K562 (cell line): ENCODE measurements at regions not wholly inside any gene's neighbourhood (a gene's known extent, or its start where the extent isn't known, plus 50 kb on each side); places are given as distances from the start of the nearest gene placed in this dataset.

ENCODE experiments used
- ATAC-seq: fragments of 200-7000 bp; cut with Tn5 transposase; 3 replicates; pipeline ENCODE4 v1.9.1; 2020; ENCODE audit warnings: moderate library complexity
- BruUV-seq: library from RNA; stranded (reverse); fragments of 400-500 nt; replicated peaks from 2 replicates; lab custom pipeline; 2021; lab: Mats Ljungman, UMichigan
- CTCF ChIA-PET: fragments of 300-600 bp; formaldehyde crosslinking; extraction: SDS; loops from one replicate; lab custom pipeline; 2021; ENCODE audit warnings: low intra/inter-chr PET ratio; lab: Yijun Ruan, JAX
- POLR2A ChIA-PET: fragments of 300-600, 350-650 bp; sonication (Branson Sonifier 250); formaldehyde crosslinking; extraction: SDS; loops from one replicate; lab custom pipeline; 2021; ENCODE audit warnings: antibody characterized with exemption, inconsistent platforms; lab: Yijun Ruan, JAX
- DNase-seq, 4 experiments: peaks; one replicate each; pipeline versions ENCODE4 v3.0.0 to v3.0.0-alpha.2; 2011 to 2018; ENCODE audit warnings: low spot score in 3 of 4, mixed read lengths in 3 of 4; ENCODE audit errors: extremely low read depth in 1 of 4
- FAIRE-seq: peaks from 2 replicates; lab custom pipeline; 2011; peaks lifted over from hg19 to GRCh38; lab: Jason Lieb, UNC
- H2AFZ ChIP-seq: 2 replicates; pipeline ENCODE4 v1.6.0; 2011; ENCODE audit warnings: low read depth, low read length, control low read depth, inconsistent platforms
- H3K27ac ChIP-seq: fragments of 200-600 bp; 3 replicates; pipeline ENCODE4 v1.8.0; 2011; ENCODE audit warnings: low read depth, mild to moderate bottlenecking, control low read depth, inconsistent platforms, low read length, moderate library complexity, mixed read lengths; ENCODE audit errors: extremely low read depth
- H3K27me3 ChIP-seq, 2 experiments: fragments of 300-600 bp in 1 of 2; 2 replicates in 1 of 2; 3 replicates in 1 of 2; pipeline versions ENCODE4 v1.6.0 to v1.8.0; 2011; ENCODE audit warnings: inconsistent platforms in 2 of 2, low read length in 2 of 2, mild to moderate bottlenecking in 1 of 2, mixed read lengths in 1 of 2, moderate library complexity in 1 of 2; ENCODE audit not compliant: control insufficient read depth in 2 of 2, insufficient read depth in 2 of 2
- H3K36me3 ChIP-seq: fragments of 300-600 bp; 3 replicates; pipeline ENCODE4 v1.8.0; 2011; ENCODE audit warnings: mild to moderate bottlenecking, low read length, inconsistent platforms; ENCODE audit not compliant: control insufficient read depth, insufficient read depth
- H3K4me1 ChIP-seq, 2 experiments: fragments of 200-600 bp in 1 of 2; replicated peaks in 1 of 2; 2 replicates in 1 of 2; 3 replicates in 1 of 2; pipeline versions ENCODE4 v1.5.1 to v1.8.0; 2011; ENCODE audit warnings: inconsistent platforms in 2 of 2, low read length in 2 of 2, mild to moderate bottlenecking in 1 of 2, mixed read lengths in 1 of 2, moderate library complexity in 1 of 2; ENCODE audit not compliant: control insufficient read depth in 2 of 2, insufficient read depth in 2 of 2
- H3K4me2 ChIP-seq: 2 replicates; pipeline ENCODE4 v1.6.1; 2011; ENCODE audit warnings: low read length, control low read depth, inconsistent platforms, mixed read lengths; ENCODE audit not compliant: insufficient read depth
- H3K4me3 ChIP-seq: fragments of 200-600 bp; sonication (generic), shearing (Covaris generic); 2 replicates; pipeline ENCODE4 v1.5.1; 2016; ENCODE audit warnings: control low read depth, inconsistent platforms
- H3K79me2 ChIP-seq: fragments of 200-600 bp; 3 replicates; pipeline ENCODE4 v1.8.0; 2011; ENCODE audit warnings: low read length, inconsistent platforms; ENCODE audit not compliant: control insufficient read depth, insufficient read depth
- H3K9ac ChIP-seq, 2 experiments: 2 replicates each; pipeline versions ENCODE4 v1.6.0 to v1.6.1; 2011; ENCODE audit warnings: low read depth in 2 of 2, low read length in 2 of 2, control low read depth in 1 of 2, inconsistent platforms in 1 of 2, mild to moderate bottlenecking in 1 of 2, mixed read lengths in 1 of 2; ENCODE audit not compliant: insufficient read depth in 1 of 2
- H3K9me1 ChIP-seq: one replicate; pipeline ENCODE4 v1.6.0; 2011; ENCODE audit warnings: inconsistent platforms, mild to moderate bottlenecking, low read length, moderate library complexity; ENCODE audit not compliant: control insufficient read depth, insufficient read depth
- H3K9me3 ChIP-seq: replicated peaks from 2 replicates; pipeline ENCODE4 v1.5.1; 2011; ENCODE audit warnings: low read depth, low read length, inconsistent platforms; ENCODE audit not compliant: control insufficient read depth, insufficient read depth
- H4K20me1 ChIP-seq: replicated peaks from 2 replicates; pipeline ENCODE4 v1.6.1; 2011; ENCODE audit warnings: low read length, inconsistent platforms, mixed read lengths; ENCODE audit not compliant: control insufficient read depth, insufficient read depth
- ADNP ChIP-seq: fragments of 200-800 bp; sonication (Bioruptor generic); IDR thresholded peaks from 2 replicates; pipeline ENCODE4 v1.6.1; 2016; ENCODE audit warnings: missing genetic modification characterization, missing compliant biosample characterization
- CBX3 ChIP-seq, 2 experiments: IDR thresholded peaks; 1 replicate in 1 of 2; 2 replicates in 1 of 2; pipeline ENCODE4 v1.6.1; 2012; ENCODE audit warnings: inconsistent platforms in 2 of 2, low read length in 2 of 2, borderline replicate concordance in 1 of 2, control low read depth in 1 of 2
- CEBPZ ChIP-seq: fragments of 150-350 bp; IDR thresholded peaks from 2 replicates; pipeline ENCODE4 v1.6.1; 2014; ENCODE audit warnings: low read depth, mild to moderate bottlenecking, low read length, borderline replicate concordance
- EP300 ChIP-seq: IDR thresholded peaks from 2 replicates; pipeline ENCODE4 v1.6.1; 2012; ENCODE audit warnings: low read length, improper control_type of control experiment
- JUNB ChIP-seq: fragments of 450-650 bp; formaldehyde crosslinking; conservative IDR thresholded peaks from 2 replicates; pipeline ENCODE4 v1.4.0; 2020; ENCODE audit warnings: mild to moderate bottlenecking
- LARP7 ChIP-seq: fragments of 450-650 bp; IDR thresholded peaks from 2 replicates; pipeline ENCODE4 v1.6.1; 2016
- MCM5 ChIP-seq: fragments of 450-650 bp; IDR thresholded peaks from 2 replicates; pipeline ENCODE4 v1.6.1; 2016; ENCODE audit warnings: low read depth
- MLX ChIP-seq, 2 experiments: fragments of 450-650 bp in 1 of 2; sonication (generic) in 1 of 2; formaldehyde crosslinking; conservative IDR thresholded peaks; 2 replicates each; pipeline versions ENCODE4 v1.4.0 to v1.8.1; 2020 to 2022; ENCODE audit warnings: mild to moderate bottlenecking in 1 of 2, missing genetic modification reagents in 1 of 2
- PCBP1 ChIP-seq: fragments of 200-400 bp; formaldehyde crosslinking; IDR thresholded peaks from 2 replicates; pipeline ENCODE4 v1.6.1; 2018; ENCODE audit warnings: mild to moderate bottlenecking, low read depth, low read length; ENCODE audit not compliant: poor library complexity, severe bottlenecking
- STAG1 ChIP-seq: sonication (generic); formaldehyde crosslinking; IDR thresholded peaks from 2 replicates; pipeline ENCODE4 v1.5.0; 2020; ENCODE audit warnings: missing genetic modification reagents, borderline replicate concordance
- TCF3 ChIP-seq: sonication (generic); formaldehyde crosslinking; IDR thresholded peaks from 2 replicates; pipeline ENCODE4 v1.4.0; 2020; ENCODE audit warnings: mild to moderate bottlenecking, missing genetic modification reagents
- ZNF274 ChIP-seq: IDR thresholded peaks from 2 replicates; pipeline ENCODE4 v1.6.1; 2011; ENCODE audit warnings: low read depth, mild to moderate bottlenecking, low read length, moderate library complexity, borderline replicate concordance
- in situ Hi-C: fragments of 300-500 bp; cut with MboI; formaldehyde crosslinking; loops from 4 replicates; pipeline ENCODE4 v1.15.0; 2018; ENCODE audit warnings: inconsistent platforms, mixed read lengths
- intact Hi-C: fragments of 100-400 bp; cut with micrococcal nuclease; formaldehyde crosslinking; loops from 2 replicates; pipeline ENCODE4 v1.14.2; 2022
- TF ChIP-seq, protein P1 (sequence below): sonication (generic); IDR thresholded peaks from 2 replicates; pipeline ENCODE4 v1.6.1; 2016
- TF ChIP-seq, protein P2 (sequence below): sonication (generic); formaldehyde crosslinking; IDR thresholded peaks from 2 replicates; pipeline ENCODE4 v1.4.0; 2020; ENCODE audit warnings: mild to moderate bottlenecking, missing genetic modification reagents

DNA sequence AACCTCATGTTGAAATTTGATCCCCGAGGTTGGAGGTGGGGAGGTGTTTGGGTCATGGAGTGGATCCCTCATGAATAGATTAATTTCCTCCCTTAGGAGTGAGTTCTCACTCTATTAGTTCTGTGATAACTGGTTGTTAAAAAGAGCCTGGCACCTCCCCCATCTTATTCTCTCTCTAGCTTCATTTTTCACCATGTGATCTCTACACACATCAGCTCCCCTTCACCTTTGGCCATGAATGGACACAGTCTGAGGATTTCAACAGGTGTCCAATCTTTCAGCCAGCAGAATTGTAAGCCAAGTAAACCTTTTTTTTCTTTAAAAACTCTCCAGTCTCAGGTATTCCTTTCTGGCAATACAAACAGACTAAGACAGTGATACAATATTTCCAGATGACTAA lies 602.0 kb upstream of the FAM98A start (continued):
- no peak for TF ChIP-seq CEBPZ

GRCh38 chr2:34199971-34200370 lies 600.9 kb upstream of the FAM98A start:
- no peak overlapping the region for H3K9ac ChIP-seq
- no peaks in the 10 kb centered on the region for H3K27me3 ChIP-seq
- TF ChIP-seq ADNP (tag) (no peak), MLX (CRISPR knock-in tag; conservative IDR thresholded peaks at IDR 0.05) (no peak), EP300 (no peak), ZNF274 (no peak), TCF3 (CRISPR knock-in tag) (no peak), STAG1 (no peak), JUNB (CRISPR knock-in tag) (no peak), MCM5 (no peak), LARP7 (no peak), PCBP1 (no peak), CBX3 (IDR thresholded peaks at IDR 0.05; ENCODE audit: borderline replicate concordance in 1 of 2, low read length in 2 of 2) (no peak)
- TF ChIP-seq, protein P1, sequence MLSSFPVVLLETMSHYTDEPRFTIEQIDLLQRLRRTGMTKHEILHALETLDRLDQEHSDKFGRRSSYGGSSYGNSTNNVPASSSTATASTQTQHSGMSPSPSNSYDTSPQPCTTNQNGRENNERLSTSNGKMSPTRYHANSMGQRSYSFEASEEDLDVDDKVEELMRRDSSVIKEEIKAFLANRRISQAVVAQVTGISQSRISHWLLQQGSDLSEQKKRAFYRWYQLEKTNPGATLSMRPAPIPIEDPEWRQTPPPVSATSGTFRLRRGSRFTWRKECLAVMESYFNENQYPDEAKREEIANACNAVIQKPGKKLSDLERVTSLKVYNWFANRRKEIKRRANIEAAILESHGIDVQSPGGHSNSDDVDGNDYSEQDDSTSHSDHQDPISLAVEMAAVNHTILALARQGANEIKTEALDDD, result no peak
- TF ChIP-seq, protein P2, sequence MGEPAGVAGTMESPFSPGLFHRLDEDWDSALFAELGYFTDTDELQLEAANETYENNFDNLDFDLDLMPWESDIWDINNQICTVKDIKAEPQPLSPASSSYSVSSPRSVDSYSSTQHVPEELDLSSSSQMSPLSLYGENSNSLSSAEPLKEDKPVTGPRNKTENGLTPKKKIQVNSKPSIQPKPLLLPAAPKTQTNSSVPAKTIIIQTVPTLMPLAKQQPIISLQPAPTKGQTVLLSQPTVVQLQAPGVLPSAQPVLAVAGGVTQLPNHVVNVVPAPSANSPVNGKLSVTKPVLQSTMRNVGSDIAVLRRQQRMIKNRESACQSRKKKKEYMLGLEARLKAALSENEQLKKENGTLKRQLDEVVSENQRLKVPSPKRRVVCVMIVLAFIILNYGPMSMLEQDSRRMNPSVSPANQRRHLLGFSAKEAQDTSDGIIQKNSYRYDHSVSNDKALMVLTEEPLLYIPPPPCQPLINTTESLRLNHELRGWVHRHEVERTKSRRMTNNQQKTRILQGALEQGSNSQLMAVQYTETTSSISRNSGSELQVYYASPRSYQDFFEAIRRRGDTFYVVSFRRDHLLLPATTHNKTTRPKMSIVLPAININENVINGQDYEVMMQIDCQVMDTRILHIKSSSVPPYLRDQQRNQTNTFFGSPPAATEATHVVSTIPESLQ (CRISPR knock-in tag), result no peak
- TF ChIP-seq, all 486 proteins: peak for 0
- Histone ChIP-seq H3K36me3 (no peaks in the 10 kb centered on the region), H3K9me3 (no peaks in the 10 kb centered on the region), H3K79me2 (no peaks in the 10 kb centered on the region), H3K4me2 (no peak overlapping the region), H2AFZ (no peak overlapping the region), H4K20me1 (no peaks in the 10 kb centered on the region), H3K27ac (no peak overlapping the region), H3K4me1 (no peaks in the 10 kb centered on the region), H3K4me3 (no peak overlapping the region), H3K9me1 (no peaks in the 10 kb centered on the region)
- ChIA-PET CTCF (no interaction called here), POLR2A (no interaction called here)
- no peak for FAIRE-seq
- no peak for DNase-seq
- ATAC-seq, result no peak
- in situ Hi-C loops, result no loop called here
- BruUV-seq, result no TSS peak
- intact Hi-C loops, result no loop called here
